ENCODE measurements at regions not wholly inside any gene's neighbourhood (a gene's known extent, or its start where the extent isn't known, plus 50 kb on each side); places are given as distances from the start of the nearest gene placed in this dataset.

GRCh38 chr2:129642526-129643043 lies 336.9 kb upstream of the RAB6C start:
- Histone ChIP-seq H3K36me3 (ENCODE audit: insufficient read depth, low read length) (no peaks in the 10 kb centered on the region), H3K4me1 (ENCODE audit: insufficient read depth, low read length) (no peaks in the 10 kb centered on the region), H3K4me3 (ENCODE audit: low read length) (no peak overlapping the region), H2AFZ (ENCODE audit: low read depth, low read length) (no peak overlapping the region), H3K27me3 (ENCODE audit: insufficient read depth, low read length) (no peaks in the 10 kb centered on the region), H3K9me3 (ENCODE audit: low read length) (no peaks in the 10 kb centered on the region)

DNA sequence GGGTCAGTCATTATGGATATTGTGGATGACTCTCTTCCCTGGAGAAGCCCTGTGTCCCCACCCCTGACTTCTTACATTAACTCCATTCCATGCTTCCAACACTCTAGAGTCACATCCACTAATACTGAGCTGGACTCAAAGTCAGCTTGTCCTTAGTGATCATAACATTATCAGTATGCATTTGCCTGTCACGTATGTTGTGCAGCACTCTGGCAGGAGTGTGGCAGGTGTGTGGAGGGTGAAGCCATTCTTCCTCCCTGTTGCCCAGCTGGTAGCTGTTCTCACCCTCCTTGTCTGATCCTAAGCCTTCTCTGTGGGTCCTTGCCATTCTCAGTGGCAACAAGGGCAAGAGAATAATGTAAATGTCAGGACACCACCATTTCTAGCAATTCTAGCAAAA lies 334.1 kb upstream of the RAB6C start:
- Histone ChIP-seq H3K27me3 (ENCODE audit: insufficient read depth, low read length) (no peaks in the 10 kb centered on the region), H3K4me3 (ENCODE audit: low read length) (no peak overlapping the region), H2AFZ (ENCODE audit: low read depth, low read length) (no peak overlapping the region), H3K4me1 (ENCODE audit: insufficient read depth, low read length) (no peaks in the 10 kb centered on the region), H3K9me3 (ENCODE audit: low read length) (no peaks in the 10 kb centered on the region), H3K36me3 (ENCODE audit: insufficient read depth, low read length) (no peaks in the 10 kb centered on the region)

DNA sequence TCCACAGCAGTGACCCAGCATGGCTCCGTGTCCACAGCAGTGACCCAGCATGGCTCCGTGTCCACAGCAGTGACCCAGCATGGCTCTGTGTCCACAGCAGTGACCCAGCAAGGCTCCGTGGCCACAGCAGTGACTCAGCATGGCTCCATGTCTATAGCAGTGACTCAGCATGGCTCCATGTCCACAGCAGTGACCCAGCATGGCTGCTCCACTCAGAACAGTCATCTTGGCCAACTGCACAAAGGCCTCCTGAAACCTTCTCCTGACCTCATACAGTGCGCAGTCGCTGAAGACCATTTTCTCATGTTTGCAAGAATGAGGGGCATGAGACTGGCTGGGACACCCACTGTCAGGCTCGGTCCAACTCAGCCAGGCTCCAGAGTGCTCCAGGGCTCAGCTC lies 333.4 kb upstream of the RAB6C start:
- H3K27me3 ChIP-seq (ENCODE audit: insufficient read depth, low read length): no peaks in the 10 kb centered on the region
- no peaks in the 10 kb centered on the region for H3K9me3 ChIP-seq (ENCODE audit: low read length)
- no peak overlapping the region for H2AFZ ChIP-seq (ENCODE audit: low read depth, low read length)
- no peak overlapping the region for H3K4me3 ChIP-seq (ENCODE audit: low read length)
- H3K36me3 ChIP-seq (ENCODE audit: insufficient read depth, low read length): no peaks in the 10 kb centered on the region
- no peaks in the 10 kb centered on the region for H3K4me1 ChIP-seq (ENCODE audit: insufficient read depth, low read length)

DNA sequence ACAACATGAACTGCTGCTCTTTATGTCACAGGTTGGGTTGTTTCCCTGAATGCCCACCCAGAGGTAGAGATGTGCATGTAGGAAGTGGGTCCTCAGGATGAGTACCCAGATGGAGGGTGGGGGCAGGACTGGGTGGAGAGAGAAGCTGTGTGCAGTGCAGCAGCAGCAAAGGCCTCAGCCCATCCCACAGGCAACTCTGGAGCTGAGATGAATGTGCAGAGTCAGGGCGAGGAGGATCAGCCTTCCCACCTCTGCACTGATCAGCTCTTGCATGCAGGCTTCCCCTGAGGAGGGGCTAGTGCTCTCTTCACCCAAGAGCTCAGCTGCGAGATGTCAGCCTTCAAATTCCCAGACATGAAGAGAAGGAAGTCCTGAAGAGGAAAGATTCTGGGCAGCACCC lies 326.2 kb upstream of the RAB6C start:
- Histone ChIP-seq H3K9me3 (ENCODE audit: low read length) (no peaks in the 10 kb centered on the region), H3K4me3 (ENCODE audit: low read length) (no peak overlapping the region), H2AFZ (ENCODE audit: low read depth, low read length) (no peak overlapping the region), H3K36me3 (ENCODE audit: insufficient read depth, low read length) (no peaks in the 10 kb centered on the region), H3K4me1 (ENCODE audit: insufficient read depth, low read length) (no peaks in the 10 kb centered on the region), H3K27me3 (ENCODE audit: insufficient read depth, low read length) (no peaks in the 10 kb centered on the region)

DNA sequence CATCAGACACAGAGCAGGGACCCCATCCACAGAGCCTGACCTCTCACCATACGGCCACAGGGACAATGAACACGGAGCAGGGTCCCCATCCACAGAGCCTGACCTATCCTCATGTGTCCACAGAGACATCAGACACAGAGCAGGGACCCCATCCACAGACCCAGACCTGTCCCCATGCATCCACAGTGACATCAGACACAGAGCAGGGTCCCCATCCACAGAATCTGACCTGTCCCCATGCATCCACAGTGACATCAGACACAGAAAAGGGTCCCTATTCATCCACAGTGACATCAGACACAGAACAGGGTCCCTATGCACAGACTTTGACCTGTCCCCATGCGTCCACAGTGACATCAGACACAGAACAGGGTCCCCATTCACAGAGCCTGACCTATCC lies 325.1 kb upstream of the RAB6C start:
- H2AFZ ChIP-seq (ENCODE audit: low read depth, low read length): no peak overlapping the region
- no peaks in the 10 kb centered on the region for H3K4me1 ChIP-seq (ENCODE audit: insufficient read depth, low read length)
- H3K27me3 ChIP-seq (ENCODE audit: insufficient read depth, low read length): no peaks in the 10 kb centered on the region

DNA sequence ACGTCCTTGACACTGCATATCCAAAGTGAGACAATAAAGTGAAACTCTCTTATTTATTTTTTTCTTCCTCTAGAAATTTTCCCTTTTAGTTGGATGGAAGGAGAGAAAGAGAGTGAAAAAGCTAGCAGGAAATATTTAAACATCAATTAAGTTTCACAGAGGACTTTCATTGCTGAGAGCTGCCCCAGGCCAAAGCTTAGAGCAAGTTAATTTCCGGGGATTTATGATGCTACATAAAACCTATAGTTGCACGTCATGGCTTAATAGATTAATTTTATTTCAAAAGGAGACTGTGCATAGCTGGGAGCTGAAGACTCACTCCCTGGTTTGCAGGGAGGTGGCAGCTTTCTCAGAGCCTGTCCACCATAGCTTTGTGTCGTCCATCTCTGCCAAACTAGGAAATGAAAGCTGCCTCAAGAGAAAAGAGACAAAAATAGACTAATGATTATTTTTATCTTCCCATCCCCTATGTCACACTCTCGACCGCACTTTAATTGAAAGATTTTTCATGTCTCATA lies 323.3 kb upstream of the RAB6C start:
- Histone ChIP-seq H2AFZ (ENCODE audit: low read depth, low read length) (no peak overlapping the region), H3K27me3 (ENCODE audit: insufficient read depth, low read length) (no peaks in the 10 kb centered on the region), H3K4me1 (ENCODE audit: insufficient read depth, low read length) (no peaks in the 10 kb centered on the region), H3K36me3 (ENCODE audit: insufficient read depth, low read length) (no peaks in the 10 kb centered on the region), H3K4me3 (ENCODE audit: low read length) (no peak overlapping the region), H3K9me3 (ENCODE audit: low read length) (no peaks in the 10 kb centered on the region)

More for the DNA sequence above, 325.1 kb upstream of the RAB6C start:
- H3K4me3 ChIP-seq (ENCODE audit: low read length): no peak overlapping the region
- H3K36me3 ChIP-seq (ENCODE audit: insufficient read depth, low read length): no peaks in the 10 kb centered on the region
- no peaks in the 10 kb centered on the region for H3K9me3 ChIP-seq (ENCODE audit: low read length)

DNA sequence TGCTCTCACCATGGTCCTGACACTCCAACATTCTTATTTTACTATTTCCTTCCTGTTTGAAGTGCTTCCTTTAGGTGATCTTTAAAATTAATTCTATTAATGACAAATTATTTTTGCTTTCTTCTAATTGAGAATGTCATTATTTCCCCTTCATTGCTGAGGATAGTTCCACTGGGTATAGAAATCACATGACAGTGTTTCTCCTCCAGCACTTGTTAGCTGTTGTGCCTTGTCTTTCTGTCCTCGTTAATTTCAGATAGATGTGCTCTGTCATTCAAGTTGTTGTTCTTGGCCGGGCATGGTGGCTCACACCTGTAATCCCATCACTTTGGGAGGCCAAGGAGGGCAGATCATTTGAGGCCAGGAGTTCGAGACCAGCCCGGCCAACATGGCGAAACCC lies 321.0 kb upstream of the RAB6C start:
- no peaks in the 10 kb centered on the region for H3K4me1 ChIP-seq (ENCODE audit: insufficient read depth, low read length)
- no peak overlapping the region for H2AFZ ChIP-seq (ENCODE audit: low read depth, low read length)
- H3K27me3 ChIP-seq (ENCODE audit: insufficient read depth, low read length): no peaks in the 10 kb centered on the region
- H3K4me3 ChIP-seq (ENCODE audit: low read length): no peak overlapping the region
- H3K36me3 ChIP-seq (ENCODE audit: insufficient read depth, low read length): no peaks in the 10 kb centered on the region
- H3K9me3 ChIP-seq (ENCODE audit: low read length): no peaks in the 10 kb centered on the region

DNA sequence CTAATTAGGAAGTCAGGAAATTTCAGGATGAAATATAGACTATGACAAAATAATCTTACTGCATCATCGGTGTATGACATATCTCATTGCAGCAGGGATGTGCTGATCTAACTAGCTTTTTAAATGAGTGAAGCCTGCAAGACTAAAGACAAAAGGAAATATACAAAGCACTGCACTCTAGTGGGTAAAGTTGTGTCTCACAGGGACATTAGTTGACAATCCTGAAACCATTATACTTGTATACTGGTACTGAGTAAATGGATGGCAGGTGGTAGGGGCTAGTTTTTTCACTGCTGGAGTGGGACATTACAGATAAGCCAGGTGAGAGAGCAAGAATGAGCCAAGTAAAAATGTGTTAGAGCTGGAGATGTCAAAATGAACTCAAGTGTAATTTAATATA lies 317.5 kb upstream of the RAB6C start:
- Histone ChIP-seq H3K36me3 (ENCODE audit: insufficient read depth, low read length) (no peaks in the 10 kb centered on the region), H3K4me1 (ENCODE audit: insufficient read depth, low read length) (no peaks in the 10 kb centered on the region), H3K9me3 (ENCODE audit: low read length) (no peaks in the 10 kb centered on the region), H3K27me3 (ENCODE audit: insufficient read depth, low read length) (no peaks in the 10 kb centered on the region), H2AFZ (ENCODE audit: low read depth, low read length) (no peak overlapping the region), H3K4me3 (ENCODE audit: low read length) (no peak overlapping the region)

GRCh38 chr2:129667577-129667976 lies 311.9 kb upstream of the RAB6C start:
- Histone ChIP-seq H3K4me1 (ENCODE audit: insufficient read depth, low read length) (no peaks in the 10 kb centered on the region), H3K4me3 (ENCODE audit: low read length) (no peak overlapping the region), H3K27me3 (ENCODE audit: insufficient read depth, low read length) (no peaks in the 10 kb centered on the region), H3K9me3 (ENCODE audit: low read length) (no peaks in the 10 kb centered on the region), H3K36me3 (ENCODE audit: insufficient read depth, low read length) (no peaks in the 10 kb centered on the region), H2AFZ (ENCODE audit: low read depth, low read length) (no peak overlapping the region)

GRCh38 chr2:129672521-129672920 lies 306.9 kb upstream of the RAB6C start:
- Histone ChIP-seq H2AFZ (ENCODE audit: low read depth, low read length) (no peak overlapping the region), H3K9me3 (ENCODE audit: low read length) (no peaks in the 10 kb centered on the region), H3K27me3 (ENCODE audit: insufficient read depth, low read length) (no peaks in the 10 kb centered on the region), H3K4me3 (ENCODE audit: low read length) (no peak overlapping the region), H3K4me1 (ENCODE audit: insufficient read depth, low read length) (peaks cover 23% of the 10 kb centered on the region), H3K36me3 (ENCODE audit: insufficient read depth, low read length) (no peaks in the 10 kb centered on the region)

- Histone ChIP-seq H3K9me3 (ENCODE audit: low read length) (no peaks in the 10 kb centered on the region), H3K27me3 (ENCODE audit: insufficient read depth, low read length) (no peaks in the 10 kb centered on the region), H3K4me1 (ENCODE audit: insufficient read depth, low read length) (peaks cover 23% of the 10 kb centered on the region), H3K36me3 (ENCODE audit: insufficient read depth, low read length) (no peaks in the 10 kb centered on the region), H3K4me3 (ENCODE audit: low read length) (no peak overlapping the region), H2AFZ (ENCODE audit: low read depth, low read length) (no peak overlapping the region)
These were observed 306.2 kb upstream of the RAB6C start for GRCh38 chr2:129673234-129673633.

- Histone ChIP-seq H3K9me3 (ENCODE audit: low read length) (no peaks in the 10 kb centered on the region), H3K27me3 (ENCODE audit: insufficient read depth, low read length) (no peaks in the 10 kb centered on the region), H3K4me1 (ENCODE audit: insufficient read depth, low read length) (peaks cover 23% of the 10 kb centered on the region), H3K4me3 (ENCODE audit: low read length) (peak overlapping the region; percentile 14), H2AFZ (ENCODE audit: low read depth, low read length) (no peak overlapping the region), H3K36me3 (ENCODE audit: insufficient read depth, low read length) (no peaks in the 10 kb centered on the region)
These were observed 305.4 kb upstream of the RAB6C start for GRCh38 chr2:129673847-129674711.

DNA sequence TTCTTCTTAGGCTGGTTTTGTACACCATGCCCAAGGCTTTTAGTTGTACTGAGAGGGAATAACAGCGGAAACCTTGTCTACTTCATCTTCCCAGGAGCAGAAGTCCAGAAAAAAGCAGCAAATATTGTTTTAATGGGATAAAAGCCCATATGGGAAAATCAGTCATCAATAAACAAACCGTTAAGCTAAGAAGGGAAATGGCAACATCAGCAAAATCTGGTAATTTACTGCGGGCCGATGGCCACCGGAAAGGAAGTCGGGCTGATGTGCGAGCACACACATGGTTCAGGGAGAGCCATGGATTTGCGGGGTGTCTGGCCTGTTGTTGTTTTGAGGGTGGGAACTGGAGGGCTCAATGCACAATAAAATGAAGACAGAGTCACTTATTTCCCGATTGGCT lies 300.7 kb upstream of the RAB6C start:
- Histone ChIP-seq H3K36me3 (ENCODE audit: insufficient read depth, low read length) (no peaks in the 10 kb centered on the region), H3K27me3 (ENCODE audit: insufficient read depth, low read length) (no peaks in the 10 kb centered on the region), H3K4me1 (ENCODE audit: insufficient read depth, low read length) (peaks cover 15% of the 10 kb centered on the region), H2AFZ (ENCODE audit: low read depth, low read length) (no peak overlapping the region), H3K4me3 (ENCODE audit: low read length) (no peak overlapping the region), H3K9me3 (ENCODE audit: low read length) (no peaks in the 10 kb centered on the region)
